HG02623 (cell line): ENCODE measurements at regions not wholly inside any gene's neighbourhood (a gene's known extent, or its start where the extent isn't known, plus 50 kb on each side); places are given as distances from the start of the nearest gene placed in this dataset.
"Not testable (repeated sequence)": the region's sequence is repeated elsewhere in the genome, so short reads cannot be mapped to it uniquely, and the experiment has no call there.

Experiments used
- ATAC-seq: cut with Tn5 transposase; IDR thresholded peaks from one replicate; pipeline ENCODE4 v1.9.1; 2021; ENCODE audit warnings: moderate library complexity; ENCODE audit not compliant: unreplicated experiment

DNA sequence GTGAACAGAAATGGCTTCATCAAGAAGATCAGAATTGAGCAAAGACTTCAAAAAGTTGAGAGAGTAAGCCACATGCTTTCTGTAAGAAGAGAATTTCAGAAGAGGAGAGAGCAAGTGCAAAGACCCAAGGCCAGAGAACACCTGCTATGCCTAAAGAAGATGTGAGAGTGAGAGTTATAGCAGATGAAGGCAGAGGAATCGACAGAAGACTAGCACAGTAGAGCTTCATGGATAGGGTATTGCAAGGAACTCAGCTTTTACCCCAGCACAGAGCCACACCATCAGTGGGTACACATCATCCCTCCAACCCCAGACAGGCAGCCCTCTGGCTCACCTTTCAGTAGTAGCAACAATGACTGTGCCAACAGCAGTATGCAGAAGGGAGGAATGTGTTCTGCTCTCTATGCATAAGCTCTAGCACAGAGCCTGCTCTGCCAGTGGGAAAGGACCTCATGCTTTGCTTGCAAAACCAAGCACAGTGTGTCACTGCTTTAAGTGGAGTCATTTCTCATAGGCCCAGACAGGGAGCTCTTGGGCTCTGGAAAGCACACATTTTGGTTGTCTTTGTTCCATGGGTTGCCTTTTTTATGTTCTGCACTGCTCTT lies 318.6 kb downstream of the NAF1 start:
- ATAC-seq = no peak

DNA sequence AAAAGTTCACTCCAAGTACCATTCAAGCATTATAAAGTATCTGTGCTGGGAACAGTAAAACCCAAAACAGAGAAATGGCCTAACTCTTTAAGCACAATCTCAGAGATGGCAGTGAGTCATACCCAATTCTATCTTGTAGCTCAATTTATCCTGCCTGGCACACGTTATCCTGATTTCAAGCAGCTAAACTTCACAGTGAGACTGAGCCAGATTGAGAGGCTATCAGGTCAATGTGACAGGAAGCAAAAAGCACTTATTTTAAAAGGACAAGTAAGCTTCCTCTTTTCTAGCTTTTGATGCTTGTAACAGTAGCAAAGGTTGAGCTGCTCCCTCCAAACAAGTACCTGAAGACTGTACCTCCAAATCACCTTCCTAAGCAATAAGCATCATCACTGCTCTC lies 324.9 kb downstream of the NAF1 start:
- ATAC-seq = no peak

DNA sequence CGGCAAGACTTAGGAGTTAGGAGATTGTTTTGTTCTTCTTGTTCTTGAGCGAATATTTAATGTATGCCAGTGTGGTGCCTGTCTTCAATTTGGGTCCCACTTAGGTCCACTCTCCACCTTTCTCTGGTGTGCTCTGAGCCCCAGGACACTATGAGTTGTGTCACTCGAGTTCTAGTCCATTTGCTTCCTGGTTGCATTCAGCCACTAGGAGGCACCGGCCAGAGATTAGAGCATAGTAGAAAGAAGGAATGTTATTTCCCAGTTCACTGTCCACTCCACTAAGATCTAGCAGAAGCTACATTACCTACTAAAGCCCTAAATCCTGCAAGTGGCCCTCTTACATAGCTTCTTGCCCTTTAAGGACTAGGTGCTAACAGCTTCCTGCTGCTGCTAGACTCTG lies 326.9 kb downstream of the NAF1 start:
- ATAC-seq = no peak

DNA sequence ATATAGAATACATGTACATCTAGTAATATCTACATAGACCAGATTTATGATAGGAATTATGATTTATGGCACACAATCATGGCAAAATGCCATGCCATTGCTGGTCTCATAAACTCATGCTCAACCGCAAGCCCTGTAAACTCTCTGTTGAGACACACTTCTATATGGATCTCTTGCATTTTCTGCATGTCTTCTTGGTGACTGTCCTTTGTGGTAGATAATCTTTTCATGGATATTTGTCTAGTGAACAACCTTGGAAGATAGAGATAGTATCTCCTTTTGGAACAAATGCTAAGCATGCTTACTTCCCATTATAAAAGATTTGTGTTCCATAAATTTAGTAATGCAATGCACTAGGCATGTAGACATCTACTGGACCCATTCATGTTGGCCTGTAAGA lies 328.0 kb downstream of the NAF1 start:
- ATAC-seq = no peak

DNA sequence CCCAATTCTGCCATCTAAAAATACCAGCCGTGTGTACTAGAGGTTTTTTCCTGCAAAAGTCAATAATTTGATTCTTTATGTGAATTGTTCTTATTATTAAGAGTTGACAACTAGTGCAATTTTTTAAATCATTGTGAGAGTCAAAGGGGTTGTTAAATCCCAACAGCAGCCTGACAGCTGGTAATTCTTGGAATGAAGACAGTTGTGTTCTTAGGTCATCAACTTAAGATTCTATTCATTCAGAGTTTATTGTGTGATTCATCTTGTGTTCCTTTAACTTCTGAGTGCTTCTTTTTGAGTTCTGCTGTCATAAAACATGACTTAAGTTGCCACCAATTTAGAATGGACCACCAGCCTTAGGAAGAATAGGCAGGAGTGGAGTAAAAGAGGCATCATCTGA lies 329.0 kb downstream of the NAF1 start:
- no peak for ATAC-seq

DNA sequence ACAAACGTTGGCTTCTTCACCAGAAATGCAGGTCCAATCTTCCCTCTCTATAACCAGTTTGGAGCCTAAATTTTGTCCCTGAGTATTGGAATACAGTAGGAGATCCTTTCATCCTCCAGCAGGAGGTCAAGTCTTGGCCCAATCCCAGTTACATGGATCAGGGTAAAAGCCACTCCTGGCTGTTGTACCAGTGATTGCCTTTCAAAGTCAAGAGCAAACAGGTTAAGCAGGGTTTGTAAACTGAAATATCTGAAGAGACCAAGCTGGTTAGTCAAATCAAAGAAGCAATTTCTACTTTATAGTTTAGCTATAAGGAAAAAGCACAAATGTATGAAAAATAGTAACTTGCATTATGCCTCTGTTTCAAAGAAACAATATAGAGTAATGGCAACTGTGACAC lies 329.4 kb downstream of the NAF1 start:
- no peak for ATAC-seq

DNA sequence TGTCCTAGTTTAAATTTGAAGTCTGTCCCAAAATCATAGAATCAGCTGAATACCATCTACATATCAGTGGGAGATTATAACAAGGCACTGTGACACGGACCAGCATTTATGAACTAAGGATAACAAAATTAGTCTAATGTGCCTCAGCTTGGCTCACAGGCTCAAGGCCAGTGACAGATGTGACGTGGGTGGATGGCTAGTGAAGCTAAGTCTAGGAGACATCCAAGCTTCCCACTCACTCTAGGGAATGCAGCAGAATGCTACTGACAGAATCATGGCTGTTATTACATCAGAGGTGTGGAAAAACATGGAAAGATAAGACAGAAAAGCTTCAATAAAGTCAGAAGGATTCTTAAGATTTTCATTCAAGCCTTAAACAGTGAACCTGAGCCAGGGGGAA lies 329.9 kb downstream of the NAF1 start:
- no peak for ATAC-seq

DNA sequence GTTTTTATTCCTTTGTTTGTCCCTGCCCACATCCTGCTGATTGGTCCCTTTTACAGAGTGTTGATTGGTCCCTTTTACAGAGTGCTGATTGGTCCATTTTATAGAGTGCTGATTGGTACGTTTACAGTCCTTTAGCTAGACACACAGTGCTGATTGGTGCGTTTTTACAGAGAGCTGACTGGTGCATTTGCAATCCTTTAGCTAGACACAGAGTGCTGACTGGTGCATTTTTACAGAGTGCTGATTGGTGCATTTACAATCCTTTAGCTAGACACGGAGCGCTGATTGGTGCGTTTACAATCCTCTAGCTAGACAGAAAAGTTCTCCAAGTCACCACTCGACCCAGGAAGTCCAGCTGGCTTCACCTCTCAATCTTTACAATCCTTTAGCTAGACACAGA lies 330.4 kb downstream of the NAF1 start:
- ATAC-seq = not testable (repeated sequence)

DNA sequence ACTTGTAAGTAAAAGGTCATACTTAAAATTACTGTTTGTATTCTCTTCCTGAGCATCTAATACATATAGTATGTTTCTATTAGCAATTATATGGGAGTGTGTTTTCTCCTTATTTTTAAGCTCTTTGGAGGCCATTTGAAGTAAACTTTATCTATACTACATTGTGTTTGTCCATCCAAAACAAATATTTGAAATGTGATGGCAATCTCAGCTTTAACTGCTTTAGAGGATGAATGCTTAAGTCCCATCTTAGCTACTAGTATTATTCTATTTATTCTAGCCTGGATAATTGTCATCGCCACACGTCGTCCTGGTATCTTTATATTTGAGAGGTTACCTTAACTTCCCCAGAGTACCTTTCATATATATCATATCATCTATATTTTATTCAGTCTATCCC lies 335.8 kb downstream of the NAF1 start:
- ATAC-seq = no peak

DNA sequence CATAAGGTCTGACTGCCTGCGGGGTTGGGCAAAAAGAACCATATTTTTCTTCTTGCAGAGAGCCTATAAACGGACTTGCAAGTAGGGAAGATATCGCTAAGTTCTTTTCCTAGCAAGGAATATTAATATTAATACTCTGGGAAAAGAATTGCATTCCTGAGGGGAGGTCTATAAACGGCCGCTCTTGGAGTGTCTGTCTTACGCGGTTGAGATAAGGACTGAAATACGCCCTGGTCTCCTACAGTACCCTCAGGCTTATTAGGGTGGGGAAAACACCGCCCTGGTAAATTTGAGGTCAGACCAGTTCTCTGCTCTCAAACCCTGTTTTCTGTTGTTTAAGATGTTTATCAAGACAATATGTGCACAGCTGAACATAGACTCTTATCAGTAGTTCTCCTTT lies 349.3 kb downstream of the NAF1 start:
- not testable (repeated sequence) for ATAC-seq

DNA sequence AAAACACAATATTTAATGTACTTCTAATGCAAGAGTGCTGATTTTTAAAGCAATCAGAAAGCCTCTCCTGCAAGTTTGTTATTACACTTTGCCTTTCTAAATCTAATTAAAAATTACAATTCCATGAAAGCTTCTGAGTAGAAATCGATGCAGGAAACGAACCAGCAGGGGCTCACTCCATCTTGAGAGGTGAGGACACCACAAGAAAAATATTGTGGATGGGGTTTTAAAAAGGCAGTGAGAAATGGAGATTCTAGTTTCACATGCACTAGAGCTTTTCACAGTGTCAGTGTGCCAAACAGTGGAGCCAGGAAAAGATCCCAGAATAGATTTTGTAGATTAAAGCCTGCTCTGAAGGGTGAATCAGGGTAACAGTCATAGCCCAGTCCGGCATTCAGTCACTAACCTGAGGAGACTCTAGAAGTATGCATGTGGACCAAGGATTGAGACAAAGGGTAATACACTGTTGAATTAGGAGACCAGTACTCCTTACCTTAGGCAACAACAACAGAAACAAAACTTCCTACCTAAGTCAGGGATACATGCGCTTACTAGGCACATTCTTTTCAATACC lies 362.3 kb downstream of the NAF1 start:
- ATAC-seq = no peak

DNA sequence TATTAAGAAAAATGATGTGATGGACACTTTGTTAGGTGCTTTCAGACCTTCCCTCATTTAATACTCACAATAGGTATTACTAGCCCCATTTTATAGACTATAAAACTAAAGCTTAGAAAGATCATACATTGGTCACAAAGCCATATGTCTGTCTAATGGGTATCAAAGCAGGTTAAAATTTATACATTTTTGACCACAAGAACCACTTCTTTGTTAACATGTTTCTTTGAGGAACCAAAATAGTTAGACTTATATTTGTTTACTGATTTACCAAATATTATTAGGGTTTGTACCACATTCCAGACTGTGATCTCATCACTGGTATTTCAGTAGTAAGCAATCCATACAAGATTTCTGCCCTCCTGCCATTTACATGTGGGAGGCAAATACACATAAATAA lies 363.3 kb downstream of the NAF1 start:
- ATAC-seq = no peak

DNA sequence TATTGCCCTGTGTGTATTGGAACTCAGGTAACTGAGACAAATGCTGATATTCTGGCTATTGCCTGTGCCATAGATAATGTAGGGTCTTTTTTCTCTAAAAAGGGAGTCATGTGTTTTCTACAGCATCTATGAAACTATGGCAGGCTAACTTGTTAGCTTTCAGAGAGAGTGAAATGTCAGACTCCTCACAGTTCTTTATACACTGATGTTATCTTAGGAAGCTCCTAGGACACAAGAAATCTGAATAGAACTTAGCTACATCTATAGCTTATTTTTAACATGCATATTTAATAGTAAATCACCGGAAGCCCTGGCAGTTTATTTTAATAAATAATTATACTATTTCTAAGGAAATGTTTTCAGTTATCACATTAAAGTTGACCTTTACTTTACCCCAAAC lies 369.6 kb downstream of the NAF1 start:
- ATAC-seq = no peak

DNA sequence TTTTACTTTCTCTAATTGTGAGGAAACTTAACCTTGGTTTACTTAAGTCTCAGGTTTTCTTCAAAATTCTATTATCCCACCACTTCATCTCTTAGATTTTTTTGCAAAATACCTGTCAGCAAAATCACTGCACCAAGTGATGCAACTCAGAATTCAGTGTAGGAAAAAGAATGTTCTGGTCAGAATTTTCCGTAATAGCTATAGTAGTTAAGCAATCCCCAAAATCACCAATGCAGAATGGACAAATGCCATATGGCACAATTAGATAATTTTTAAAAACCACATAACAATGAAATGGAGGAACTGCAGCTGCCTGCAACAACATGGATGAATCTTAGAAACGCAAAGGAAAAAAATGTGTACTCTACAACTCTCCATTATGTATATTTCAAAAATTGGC lies 373.1 kb downstream of the NAF1 start:
- no peak for ATAC-seq

DNA sequence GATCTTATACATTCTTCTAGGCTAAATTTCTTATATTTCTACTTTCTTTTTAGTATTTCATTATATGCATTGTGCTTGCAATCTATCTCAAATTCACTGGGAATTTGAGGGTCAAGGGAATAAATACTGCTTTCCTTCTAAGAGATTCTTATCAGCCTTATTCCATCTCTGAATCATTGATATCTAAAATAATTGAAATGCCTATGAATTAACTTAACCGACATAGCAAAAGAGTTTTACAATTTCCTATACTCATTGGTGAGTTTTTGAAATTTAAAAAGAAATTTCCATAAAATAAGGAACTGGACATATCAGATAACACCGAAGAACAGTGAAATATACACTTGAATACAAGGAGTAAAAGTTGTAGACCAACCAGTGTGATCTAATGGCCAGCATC lies 373.7 kb downstream of the NAF1 start:
- no peak for ATAC-seq

DNA sequence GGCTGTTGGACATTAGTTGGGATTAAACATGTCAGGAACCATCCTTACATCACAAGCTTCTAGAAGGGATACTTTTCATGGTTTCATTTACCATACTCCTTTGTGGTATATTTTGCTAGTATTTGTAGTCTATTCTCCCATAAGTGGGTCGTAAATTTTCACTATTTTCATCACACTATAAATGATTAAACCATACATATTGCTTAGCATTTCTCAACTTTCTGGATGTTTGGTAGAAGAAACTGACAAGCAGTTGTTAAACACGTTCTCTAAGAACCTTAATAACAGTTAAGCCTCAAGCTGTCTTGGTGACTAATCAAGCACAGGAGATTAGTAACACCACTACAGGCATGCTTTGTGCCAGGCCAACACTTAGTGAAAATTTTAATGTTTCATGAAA lies 375.5 kb downstream of the NAF1 start:
- no peak for ATAC-seq

DNA sequence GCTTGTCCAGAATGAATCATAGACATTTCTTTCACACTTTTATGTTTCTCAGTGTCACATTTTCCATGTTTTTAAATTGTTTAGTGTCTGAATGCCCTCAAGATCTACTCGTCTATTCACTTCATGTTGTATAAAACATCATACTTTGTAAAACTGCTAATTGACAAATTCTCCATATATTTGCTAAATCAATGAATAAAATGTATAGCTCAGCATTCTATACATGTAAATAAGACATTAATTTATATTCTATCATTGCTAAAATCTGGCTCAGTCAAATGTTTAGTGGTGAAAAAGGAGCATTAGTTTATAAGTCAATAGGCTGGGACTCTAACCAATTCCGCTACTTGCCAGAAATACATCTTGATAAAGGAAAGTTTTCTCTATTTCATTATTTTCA lies 379.6 kb downstream of the NAF1 start:
- no peak for ATAC-seq

DNA sequence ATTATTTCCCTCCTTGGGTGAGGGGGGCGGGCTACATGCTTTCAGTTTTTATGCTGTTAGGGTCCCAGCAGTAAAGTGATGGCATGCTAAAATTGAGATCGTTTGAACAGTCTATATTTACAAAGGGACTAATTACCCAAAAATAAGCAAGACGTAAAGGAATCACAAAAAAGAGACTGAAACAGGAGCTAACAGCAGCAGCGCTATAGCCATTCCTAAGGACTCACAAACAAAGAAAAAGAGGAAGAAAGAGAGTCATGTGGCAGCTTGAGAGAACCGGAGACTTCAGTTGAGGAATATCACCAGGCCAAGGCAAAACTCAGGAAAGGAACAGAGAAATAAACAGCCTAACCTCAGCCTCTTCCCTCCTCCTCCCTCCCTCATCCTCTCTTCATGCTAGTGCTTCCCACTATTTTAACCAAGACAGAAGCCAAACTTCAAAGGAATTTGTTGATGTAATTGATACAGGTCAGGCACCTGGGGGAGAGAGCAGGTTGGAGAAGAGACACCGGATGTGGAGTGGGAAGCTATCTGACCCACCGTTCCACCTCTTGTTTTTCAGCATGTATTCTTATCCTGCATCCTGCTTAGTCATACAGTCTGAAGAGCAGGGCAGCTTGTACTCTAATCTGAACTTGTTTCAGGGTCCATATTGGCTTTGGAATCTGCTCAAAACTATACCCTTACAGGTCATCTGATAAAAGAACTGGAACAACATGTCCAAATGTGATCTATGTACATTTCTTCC lies 383.7 kb downstream of the NAF1 start:
- no peak for ATAC-seq

DNA sequence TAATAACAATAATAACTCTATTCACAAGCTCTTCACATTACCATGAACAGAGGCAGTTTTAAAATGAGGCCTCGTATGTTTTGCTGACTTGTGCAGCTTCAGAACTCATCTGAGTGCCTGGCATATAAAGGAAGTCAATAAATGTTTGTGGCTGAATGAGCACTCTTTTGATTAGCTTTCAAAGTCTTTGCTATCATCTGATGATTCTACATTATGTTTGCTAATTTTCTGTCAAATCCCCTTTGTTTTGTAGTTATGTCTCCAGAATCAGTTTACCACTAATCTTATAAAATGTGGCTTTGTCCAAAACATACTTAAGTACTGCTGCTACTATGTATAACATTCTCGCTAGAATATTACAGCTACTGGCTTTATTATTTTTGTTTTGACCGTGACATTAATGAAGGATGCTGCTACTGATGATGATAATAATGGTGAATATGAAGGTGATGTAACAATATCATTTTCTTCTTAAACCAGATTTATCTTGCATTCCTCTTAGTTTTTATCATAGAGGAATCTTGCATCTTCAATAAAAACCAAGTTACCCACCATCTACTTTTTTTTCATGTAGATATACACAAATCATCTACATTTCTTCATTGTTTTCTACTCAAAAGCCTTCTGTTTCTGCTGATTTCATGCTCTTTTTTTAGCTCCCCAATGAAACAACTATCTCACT lies 384.5 kb downstream of the NAF1 start:
- ATAC-seq = no peak

DNA sequence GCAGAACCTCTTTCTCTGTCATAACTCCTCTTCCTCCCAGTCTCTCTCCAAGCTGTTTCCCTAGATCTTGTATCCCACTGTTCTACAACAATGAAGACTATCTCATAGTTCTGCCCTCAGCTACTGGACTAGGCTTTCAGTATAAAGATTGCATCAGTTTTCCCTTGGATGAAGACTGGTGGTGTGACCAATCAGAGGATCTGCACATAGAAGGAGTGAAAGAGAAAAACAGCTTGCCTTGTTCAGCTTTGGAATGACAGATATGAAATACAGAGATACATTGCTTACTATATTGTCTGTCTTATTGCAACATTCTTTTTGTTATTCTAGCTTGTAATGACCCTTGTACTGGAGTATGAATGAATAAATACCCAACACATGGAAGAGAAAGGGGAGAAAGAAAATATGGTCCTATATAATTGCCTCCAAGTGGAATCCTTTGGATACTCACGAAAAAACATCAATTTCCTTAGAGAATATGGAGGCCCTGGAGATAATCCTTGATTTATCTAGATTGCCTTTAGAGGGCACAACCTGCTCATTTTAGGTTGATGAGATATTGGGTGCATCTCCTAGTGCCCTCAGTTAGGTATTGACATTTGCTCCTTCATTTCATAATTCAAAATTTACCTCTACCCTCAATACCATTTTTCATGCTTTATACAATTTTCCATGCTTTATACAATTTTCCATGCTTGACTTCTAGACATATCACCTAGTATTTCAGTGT lies 395.8 kb downstream of the NAF1 start:
- ATAC-seq = no peak

DNA sequence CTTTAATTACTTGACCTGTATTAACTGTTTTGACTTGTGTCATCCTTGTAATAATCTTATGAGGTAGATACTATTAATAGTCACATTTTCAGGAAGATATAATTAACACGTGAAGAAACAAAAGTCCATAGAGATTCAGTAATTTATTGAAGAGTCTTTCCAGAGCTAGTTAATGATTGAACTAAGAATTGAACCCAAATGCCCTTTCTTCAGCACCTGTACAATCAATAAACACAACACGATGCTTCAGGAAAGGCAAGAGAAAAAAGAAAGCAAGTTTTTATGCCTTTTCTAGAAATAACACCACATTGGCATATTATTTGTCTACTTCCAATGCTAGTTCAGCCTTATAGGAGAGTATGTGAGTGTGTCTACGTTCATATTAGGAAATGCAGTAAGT lies 399.6 kb downstream of the NAF1 start:
- no peak for ATAC-seq
